ENCODE measurements at regions not wholly inside any gene's neighbourhood (a gene's known extent, or its start where the extent isn't known, plus 50 kb on each side); places are given as distances from the start of the nearest gene placed in this dataset.

DNA sequence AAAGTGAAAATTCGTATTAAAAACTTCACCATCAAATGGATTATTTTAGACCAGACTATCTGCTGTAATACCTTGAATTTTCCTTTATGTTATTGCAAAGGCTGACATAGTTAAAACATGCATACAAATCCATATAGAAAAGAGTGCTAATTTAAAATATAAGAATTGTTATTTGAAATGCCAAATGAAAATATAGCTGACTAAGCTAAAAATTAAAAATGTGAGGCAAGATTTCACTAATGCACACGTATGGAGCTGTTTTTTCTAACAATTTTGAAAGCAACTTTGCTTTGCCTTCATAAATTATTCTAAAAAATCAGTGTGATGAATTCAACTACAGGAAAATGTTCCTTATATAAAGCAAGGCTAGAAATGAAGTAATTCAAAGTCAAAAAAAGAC, 62.5 kb downstream of the MPP7 start:
- TF ChIP-seq POLR2A (IDR thresholded peaks at IDR 0.05): no peak
- TF ChIP-seq, protein P1, sequence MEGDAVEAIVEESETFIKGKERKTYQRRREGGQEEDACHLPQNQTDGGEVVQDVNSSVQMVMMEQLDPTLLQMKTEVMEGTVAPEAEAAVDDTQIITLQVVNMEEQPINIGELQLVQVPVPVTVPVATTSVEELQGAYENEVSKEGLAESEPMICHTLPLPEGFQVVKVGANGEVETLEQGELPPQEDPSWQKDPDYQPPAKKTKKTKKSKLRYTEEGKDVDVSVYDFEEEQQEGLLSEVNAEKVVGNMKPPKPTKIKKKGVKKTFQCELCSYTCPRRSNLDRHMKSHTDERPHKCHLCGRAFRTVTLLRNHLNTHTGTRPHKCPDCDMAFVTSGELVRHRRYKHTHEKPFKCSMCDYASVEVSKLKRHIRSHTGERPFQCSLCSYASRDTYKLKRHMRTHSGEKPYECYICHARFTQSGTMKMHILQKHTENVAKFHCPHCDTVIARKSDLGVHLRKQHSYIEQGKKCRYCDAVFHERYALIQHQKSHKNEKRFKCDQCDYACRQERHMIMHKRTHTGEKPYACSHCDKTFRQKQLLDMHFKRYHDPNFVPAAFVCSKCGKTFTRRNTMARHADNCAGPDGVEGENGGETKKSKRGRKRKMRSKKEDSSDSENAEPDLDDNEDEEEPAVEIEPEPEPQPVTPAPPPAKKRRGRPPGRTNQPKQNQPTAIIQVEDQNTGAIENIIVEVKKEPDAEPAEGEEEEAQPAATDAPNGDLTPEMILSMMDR (IDR thresholded peaks at IDR 0.05): no peak
- TF ChIP-seq POLR2AphosphoS5 (IDR thresholded peaks at IDR 0.05): no peak
- no peak for TF ChIP-seq EP300 (IDR thresholded peaks at IDR 0.05)
